H1 (cell line): ENCODE measurements at regions not wholly inside any gene's neighbourhood (a gene's known extent, or its start where the extent isn't known, plus 50 kb on each side); places are given as distances from the start of the nearest gene placed in this dataset.

Experiments used
- CTCF ChIA-PET: fragments of 300-600 bp; sonication (Branson Sonifier 250); formaldehyde crosslinking; loops from one replicate; lab custom pipeline; 2021; ENCODE audit not compliant: partially characterized antibody; lab: Charles Lee
- POLR2A ChIA-PET: fragments of 300-600 bp; sonication (Branson Sonifier 250); formaldehyde crosslinking; loops from one replicate; lab custom pipeline; 2021; ENCODE audit warnings: inconsistent platforms; ENCODE audit not compliant: partially characterized antibody; lab: Charles Lee
- DNase-seq, 2 experiments: peaks; one replicate each; pipeline versions ENCODE4 v3.0.0 to v3.0.0-alpha.2; 2010 to 2022; ENCODE audit warnings: low spot score in 2 of 2, low read depth in 1 of 2, mixed read lengths in 1 of 2
- FAIRE-seq: peaks from 2 replicates; lab custom pipeline; 2011; peaks lifted over from hg19 to GRCh38; lab: Jason Lieb, UNC
- H2AFZ ChIP-seq: 2 replicates; pipeline ENCODE4 v1.8.1; 2012; ENCODE audit warnings: low read length, inconsistent platforms
- H2AK5ac ChIP-seq: 2 replicates; pipeline ENCODE4 v1.6.1; 2013; ENCODE audit warnings: low read depth, low read length
- H2BK120ac ChIP-seq: replicated peaks from 2 replicates; pipeline ENCODE3; 2013; ENCODE audit warnings: low read depth, low read length, inconsistent platforms
- H2BK12ac ChIP-seq: 2 replicates; pipeline ENCODE4 v1.6.1; 2013; ENCODE audit warnings: low read depth, low read length
- H2BK15ac ChIP-seq: 2 replicates; pipeline ENCODE4 v1.6.1; 2013; ENCODE audit warnings: low read length
- H2BK20ac ChIP-seq: 2 replicates; pipeline ENCODE4 v1.6.1; 2013; ENCODE audit warnings: low read length
- H2BK5ac ChIP-seq: 2 replicates; pipeline ENCODE4 v1.6.1; 2013; ENCODE audit warnings: low read depth, low read length
- H3K14ac ChIP-seq: 2 replicates; pipeline ENCODE4 v1.6.1; 2013; ENCODE audit warnings: inconsistent platforms; ENCODE audit not compliant: insufficient read length
- H3K18ac ChIP-seq: 2 replicates; pipeline ENCODE4 v1.6.1; 2013; ENCODE audit warnings: low read length; ENCODE audit errors: extremely low read depth
- H3K23ac ChIP-seq: 2 replicates; pipeline ENCODE4 v1.6.1; 2013; ENCODE audit warnings: inconsistent platforms; ENCODE audit not compliant: insufficient read length
- H3K23me2 ChIP-seq: 2 replicates; pipeline ENCODE4 v1.6.1; 2013; ENCODE audit warnings: low read depth, low read length
- H3K27ac ChIP-seq: 2 replicates; pipeline ENCODE4 v1.6.1; 2011; ENCODE audit warnings: low read depth, low read length, inconsistent platforms
- H3K27me3 ChIP-seq, 4 experiments: replicated peaks in 1 of 4; 1 replicate in 1 of 4; 2 replicates in 3 of 4; pipeline versions ENCODE4 v1.6.1 to v1.8.1; 2011 to 2013; ENCODE audit warnings: low read length in 3 of 4, mild to moderate bottlenecking in 3 of 4, inconsistent platforms in 2 of 4, mixed read lengths in 2 of 4, moderate library complexity in 1 of 4; ENCODE audit not compliant: control insufficient read depth in 3 of 4, insufficient read depth in 3 of 4; ENCODE audit errors: extremely low read depth in 1 of 4
- H3K36me3 ChIP-seq, 4 experiments: 2 replicates each; pipeline versions ENCODE4 v1.6.1 to v1.8.1; 2011 to 2013; ENCODE audit warnings: mild to moderate bottlenecking in 4 of 4, low read length in 3 of 4, moderate library complexity in 2 of 4, control low read depth in 1 of 4, inconsistent platforms in 1 of 4; ENCODE audit not compliant: insufficient read depth in 4 of 4, control insufficient read depth in 2 of 4
- H3K4ac ChIP-seq: replicated peaks from 2 replicates; pipeline ENCODE3; 2013; ENCODE audit warnings: low read length, low read depth, mixed read lengths, inconsistent platforms; ENCODE audit not compliant: insufficient read length
- H3K4me1 ChIP-seq, 4 experiments: replicated peaks in 1 of 4; 1 replicate in 1 of 4; 2 replicates in 3 of 4; pipeline versions ENCODE4 v1.6.1 to v1.8.1; 2011 to 2013; ENCODE audit warnings: low read length in 3 of 4, inconsistent platforms in 2 of 4, mixed read lengths in 1 of 4; ENCODE audit not compliant: insufficient read depth in 4 of 4, control insufficient read depth in 3 of 4
- H3K4me2 ChIP-seq, 2 experiments: 2 replicates each; pipeline versions ENCODE4 v1.6.1 to v1.8.1; 2011 to 2013; ENCODE audit warnings: low read depth in 2 of 2, low read length in 2 of 2, control low read depth in 1 of 2, inconsistent platforms in 1 of 2, mild to moderate bottlenecking in 1 of 2; ENCODE audit not compliant: insufficient read depth in 1 of 2
- H3K4me3 ChIP-seq, 4 experiments: fragments of 200-600, 300-600 bp in 1 of 4; sonication (generic), shearing (Covaris generic), sonication (Bioruptor Twin) in 1 of 4; 2 replicates each; pipeline versions ENCODE4 v1.5.1 to v1.8.1; 2011 to 2016; ENCODE audit warnings: low read length in 4 of 4, low read depth in 3 of 4, control low read depth in 2 of 4, inconsistent platforms in 2 of 4, mild to moderate bottlenecking in 2 of 4, mixed read lengths in 1 of 4, moderate library complexity in 1 of 4; ENCODE audit not compliant: insufficient read depth in 2 of 4; ENCODE audit errors: extremely low read depth in 1 of 4
- H3K56ac ChIP-seq: replicated peaks from 2 replicates; pipeline ENCODE3; 2013; ENCODE audit warnings: low read depth, mild to moderate bottlenecking, mixed read lengths, low read length, inconsistent platforms; ENCODE audit not compliant: insufficient read length
- H3K79me1 ChIP-seq: 2 replicates; pipeline ENCODE4 v1.6.1; 2013; ENCODE audit warnings: low read depth, low read length, control low read depth
- H3K79me2 ChIP-seq, 2 experiments: 2 replicates each; pipeline versions ENCODE4 v1.6.1 to v1.8.1; 2012 to 2013; ENCODE audit warnings: low read length in 2 of 2, mild to moderate bottlenecking in 2 of 2, inconsistent platforms in 1 of 2; ENCODE audit not compliant: insufficient read depth in 2 of 2, control insufficient read depth in 1 of 2
- H3K9ac ChIP-seq, 4 experiments: replicated peaks in 1 of 4; 1 replicate in 1 of 4; 2 replicates in 3 of 4; pipeline versions ENCODE4 v1.6.1 to v1.8.1; 2011 to 2013; ENCODE audit warnings: low read depth in 3 of 4, low read length in 3 of 4, control low read depth in 2 of 4, mild to moderate bottlenecking in 2 of 4, moderate library complexity in 2 of 4, inconsistent platforms in 1 of 4; ENCODE audit errors: extremely low read depth in 1 of 4
- H3K9me3 ChIP-seq, 2 experiments: 2 replicates each; pipeline versions ENCODE4 v1.6.1 to v1.8.1; 2012 to 2013; ENCODE audit warnings: mild to moderate bottlenecking in 2 of 2, moderate library complexity in 2 of 2, control low read depth in 1 of 2, inconsistent platforms in 1 of 2, low read depth in 1 of 2, low read length in 1 of 2, mixed read lengths in 1 of 2; ENCODE audit not compliant: insufficient read depth in 2 of 2
- H4K20me1 ChIP-seq, 2 experiments: replicated peaks in 1 of 2; 2 replicates each; pipeline versions ENCODE3 to v1.8.1; 2011 to 2013; ENCODE audit warnings: inconsistent platforms in 2 of 2, low read length in 2 of 2, mild to moderate bottlenecking in 1 of 2; ENCODE audit not compliant: insufficient read depth in 2 of 2, control insufficient read depth in 1 of 2
- H4K5ac ChIP-seq: 2 replicates; pipeline ENCODE4 v1.6.1; 2013; ENCODE audit warnings: low read length, low read depth, mixed read lengths, inconsistent platforms; ENCODE audit not compliant: insufficient read length
- H4K8ac ChIP-seq: 2 replicates; pipeline ENCODE4 v1.8.0; 2013; ENCODE audit warnings: mild to moderate bottlenecking, moderate library complexity, low read length, inconsistent platforms; ENCODE audit not compliant: insufficient read depth; ENCODE audit errors: extremely low read depth
- H4K91ac ChIP-seq: replicated peaks from 2 replicates; pipeline ENCODE3; 2013; ENCODE audit warnings: low read length, mixed read lengths, inconsistent platforms; ENCODE audit not compliant: insufficient read length
- ATF3 ChIP-seq: IDR thresholded peaks from 2 replicates; pipeline ENCODE4 v1.6.1; 2011; ENCODE audit warnings: low read depth, mild to moderate bottlenecking, low read length; ENCODE audit not compliant: insufficient read depth
- CHD1 ChIP-seq: IDR thresholded peaks from 2 replicates; pipeline ENCODE4 v1.6.1; 2012; ENCODE audit warnings: low read depth, low read length, improper control_type of control experiment
- CHD2 ChIP-seq: IDR thresholded peaks from 2 replicates; pipeline ENCODE4 v1.6.1; 2012; ENCODE audit warnings: low read length, improper control_type of control experiment
- EZH2 ChIP-seq: fragments of 200-600 bp; sonication (generic); IDR thresholded peaks from 2 replicates; pipeline ENCODE4 v1.7.1; 2012; ENCODE audit warnings: low read depth, mild to moderate bottlenecking, moderate library complexity, low read length, inconsistent platforms; ENCODE audit not compliant: severe bottlenecking
- RAD21 ChIP-seq, 2 experiments: IDR thresholded peaks in 1 of 2; conservative IDR thresholded peaks in 1 of 2; 2 replicates each; pipeline ENCODE4 v1.6.1; 2011; ENCODE audit warnings: low read depth in 2 of 2, low read length in 2 of 2, improper control_type of control experiment in 1 of 2, inconsistent platforms in 1 of 2, mild to moderate bottlenecking in 1 of 2, moderate library complexity in 1 of 2
- SIN3A ChIP-seq, 2 experiments: IDR thresholded peaks in 1 of 2; conservative IDR thresholded peaks in 1 of 2; 2 replicates each; pipeline ENCODE4 v1.6.1; 2011 to 2012; ENCODE audit warnings: low read length in 2 of 2, improper control_type of control experiment in 1 of 2, low read depth in 1 of 2, mild to moderate bottlenecking in 1 of 2
- WGBS, 2 experiments: shearing (Covaris generic) in 1 of 2; methylation state at CpG; one replicate each; pipeline versions ENCODE4 v1.1.6 to v1.1.7; 2013 to 2015; ENCODE audit warnings: low lambda C conversion rate in 2 of 2, mixed read lengths in 2 of 2, inconsistent platforms in 1 of 2, low coverage in 1 of 2, missing lambda C conversion rate in 1 of 2; ENCODE audit not compliant: insufficient replicate concordance in 2 of 2, insufficient coverage in 1 of 2, insufficient read length in 1 of 2; ENCODE audit errors: extremely low coverage in 1 of 2, missing lambda C conversion rate in 1 of 2; 5-methylcytosine and 5-hydroxymethylcytosine counted together

- H3K56ac ChIP-seq: no peak overlapping the region
- CTCF ChIA-PET: no interaction called here
- no peak overlapping the region; the same call in 1 of the 2 replicates for H3K27ac ChIP-seq
- H2BK20ac ChIP-seq: no peak overlapping the region
- no peaks in the 10 kb centered on the region for H3K4me1 ChIP-seq
- no peak overlapping the region for H2BK15ac ChIP-seq
- no peaks in the 10 kb centered on the region for H3K79me1 ChIP-seq
- H3K4me2 ChIP-seq: no peak overlapping the region
- H2BK12ac ChIP-seq: no peak overlapping the region
- no peak overlapping the region for H3K23ac ChIP-seq
- H3K9me3 ChIP-seq: no peaks in the 10 kb centered on the region
- H3K23me2 ChIP-seq: peaks cover 3% of the 10 kb centered on the region; the same call in 1 of the 2 replicates
- H3K4me3 ChIP-seq: no peak overlapping the region
- H3K4ac ChIP-seq: no peak overlapping the region
- FAIRE-seq (no peak), DNase-seq (peak in 1 of 2 experiments; percentile 42)
- WGBS, 2 experiments: 87% methylated on average over 11 of the region's 20 CpGs; no CpG with 5 or more reads in 1 of the 2 experiments
- H3K9ac ChIP-seq: no peak overlapping the region
- H3K18ac ChIP-seq: no peak overlapping the region
- H3K36me3 ChIP-seq: no peaks in the 10 kb centered on the region
- H3K27me3 ChIP-seq: no peaks in the 10 kb centered on the region
- TF ChIP-seq EZH2: no peak
- no peak for TF ChIP-seq RAD21 (IDR thresholded peaks at IDR 0.05 in 1 of 2, conservative IDR thresholded peaks at IDR 0.05 in 1 of 2; ENCODE audit: low read depth in 2 of 2, low read length in 2 of 2)
- no peak for TF ChIP-seq SIN3A (conservative IDR thresholded peaks at IDR 0.05 in 1 of 2, IDR thresholded peaks at IDR 0.05 in 1 of 2; ENCODE audit: low read depth in 1 of 2, low read length in 2 of 2)
- TF ChIP-seq ATF3: no peak
- no peak for TF ChIP-seq CHD1
- no peak for TF ChIP-seq CHD2
- H4K8ac ChIP-seq: peak overlapping the region; percentile 74; the same call in 1 of the 2 replicates
- H2BK5ac ChIP-seq: no peak overlapping the region
- H2AFZ ChIP-seq: no peak overlapping the region
- no peaks in the 10 kb centered on the region for H3K79me2 ChIP-seq
- no peak overlapping the region for H4K5ac ChIP-seq
- no peak overlapping the region for H4K91ac ChIP-seq
- no peak overlapping the region for H2AK5ac ChIP-seq
- H4K20me1 ChIP-seq: peaks cover 0 to 4% of the 10 kb centered on the region in 2 experiments
- no peak overlapping the region for H3K14ac ChIP-seq
- no peak overlapping the region for H2BK120ac ChIP-seq
- POLR2A ChIA-PET: no interaction called here
These were observed 182.3 kb downstream of the KIF26A start for GRCh38 chr14:104320611-104321086.
